ENCODE measurements at regions not wholly inside any gene's neighbourhood (a gene's known extent, or its start where the extent isn't known, plus 50 kb on each side); places are given as distances from the start of the nearest gene placed in this dataset.

DNA sequence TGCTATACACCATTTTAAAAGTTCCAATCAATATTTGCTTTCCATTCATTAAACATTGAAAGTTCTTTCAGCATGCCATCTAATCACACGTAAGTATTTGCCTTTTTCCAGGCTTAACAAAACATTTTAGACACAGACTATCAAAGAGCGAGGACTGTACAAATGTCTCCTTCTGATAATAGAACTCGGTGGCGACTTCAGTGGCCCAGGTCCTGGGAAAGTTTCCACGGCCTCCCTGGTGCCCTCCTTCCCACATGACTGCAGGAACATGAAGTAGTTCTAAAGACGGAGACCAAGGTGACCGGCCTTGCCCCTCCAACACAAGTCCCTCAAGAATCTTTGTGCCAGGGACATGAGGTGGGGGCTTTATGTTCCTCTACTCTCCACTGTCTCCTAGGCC, 174.6 kb upstream of the KBTBD8 start:
- H3K4me1 ChIP-seq = no peaks in the 10 kb centered on the region
- H3K36me3 ChIP-seq = no peaks in the 10 kb centered on the region
- DNase-seq = no peak
- TF ChIP-seq, protein P1, sequence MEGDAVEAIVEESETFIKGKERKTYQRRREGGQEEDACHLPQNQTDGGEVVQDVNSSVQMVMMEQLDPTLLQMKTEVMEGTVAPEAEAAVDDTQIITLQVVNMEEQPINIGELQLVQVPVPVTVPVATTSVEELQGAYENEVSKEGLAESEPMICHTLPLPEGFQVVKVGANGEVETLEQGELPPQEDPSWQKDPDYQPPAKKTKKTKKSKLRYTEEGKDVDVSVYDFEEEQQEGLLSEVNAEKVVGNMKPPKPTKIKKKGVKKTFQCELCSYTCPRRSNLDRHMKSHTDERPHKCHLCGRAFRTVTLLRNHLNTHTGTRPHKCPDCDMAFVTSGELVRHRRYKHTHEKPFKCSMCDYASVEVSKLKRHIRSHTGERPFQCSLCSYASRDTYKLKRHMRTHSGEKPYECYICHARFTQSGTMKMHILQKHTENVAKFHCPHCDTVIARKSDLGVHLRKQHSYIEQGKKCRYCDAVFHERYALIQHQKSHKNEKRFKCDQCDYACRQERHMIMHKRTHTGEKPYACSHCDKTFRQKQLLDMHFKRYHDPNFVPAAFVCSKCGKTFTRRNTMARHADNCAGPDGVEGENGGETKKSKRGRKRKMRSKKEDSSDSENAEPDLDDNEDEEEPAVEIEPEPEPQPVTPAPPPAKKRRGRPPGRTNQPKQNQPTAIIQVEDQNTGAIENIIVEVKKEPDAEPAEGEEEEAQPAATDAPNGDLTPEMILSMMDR (IDR thresholded peaks at IDR 0.05; ENCODE audit: borderline replicate concordance) = no peak
- no peak overlapping the region for H3K4me3 ChIP-seq
- intact Hi-C loops (cut with micrococcal nuclease) = no loop called here
- H3K27me3 ChIP-seq (ENCODE audit: low read depth) = peaks cover 10% of the 10 kb centered on the region
- H3K27ac ChIP-seq (replicated peaks) = no peak overlapping the region
- H3K9me3 ChIP-seq (replicated peaks) = no peaks in the 10 kb centered on the region

DNA sequence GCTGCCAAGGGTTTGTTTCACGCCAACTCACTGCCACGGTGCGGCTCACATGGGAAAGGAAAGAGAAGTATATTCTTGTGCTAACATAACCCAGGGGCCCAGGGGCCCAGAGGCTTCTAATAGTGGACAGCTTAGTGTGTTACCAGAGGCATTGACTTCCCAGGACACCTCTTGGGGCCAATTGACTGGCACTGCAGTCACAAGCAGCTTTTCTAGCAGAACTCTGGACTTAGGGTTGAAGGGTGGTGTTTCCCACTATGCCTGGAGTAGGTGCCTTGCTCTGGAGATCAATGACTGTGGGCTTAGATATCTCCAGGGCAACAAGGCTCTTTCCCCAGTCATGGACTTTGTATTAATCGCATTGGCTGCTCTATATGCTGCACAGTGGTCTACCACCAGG, 172.7 kb upstream of the KBTBD8 start:
- H3K9me3 ChIP-seq (replicated peaks) = no peaks in the 10 kb centered on the region
- no peak overlapping the region for H3K4me3 ChIP-seq
- DNase-seq = no peak
- intact Hi-C loops (cut with micrococcal nuclease) = no loop called here
- H3K27ac ChIP-seq (replicated peaks) = no peak overlapping the region
- TF ChIP-seq, protein P1 (IDR thresholded peaks at IDR 0.05; ENCODE audit: borderline replicate concordance) = no peak
- H3K36me3 ChIP-seq = no peaks in the 10 kb centered on the region
- no peaks in the 10 kb centered on the region for H3K4me1 ChIP-seq
- H3K27me3 ChIP-seq (ENCODE audit: low read depth) = peaks cover 10% of the 10 kb centered on the region

DNA sequence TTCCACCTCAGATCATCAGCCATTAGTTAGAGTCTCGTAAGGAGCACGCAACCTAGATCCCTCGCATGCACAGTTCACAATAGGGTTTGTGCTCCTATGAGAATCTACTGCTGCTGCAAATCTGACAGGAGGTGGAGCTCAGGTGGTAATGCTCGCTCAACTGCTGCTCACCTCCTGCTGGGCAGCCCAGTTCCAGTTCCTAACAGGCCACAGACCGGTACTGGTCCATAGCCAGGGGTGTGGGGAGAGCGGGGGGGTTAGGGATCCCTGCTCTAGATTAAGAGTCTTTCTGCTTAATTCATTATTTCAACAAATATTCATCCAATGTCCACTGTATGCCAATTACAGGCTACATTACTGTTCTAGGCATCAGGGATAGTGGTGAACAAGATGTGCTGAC, 170.4 kb upstream of the KBTBD8 start:
- intact Hi-C loops (cut with micrococcal nuclease) = no loop called here
- DNase-seq = no peak
- Histone ChIP-seq H3K4me1 (no peaks in the 10 kb centered on the region), H3K36me3 (no peaks in the 10 kb centered on the region), H3K4me3 (no peak overlapping the region), H3K9me3 (replicated peaks) (no peaks in the 10 kb centered on the region), H3K27me3 (ENCODE audit: low read depth) (peaks cover 15% of the 10 kb centered on the region), H3K27ac (replicated peaks) (no peak overlapping the region)
- TF ChIP-seq, protein P1 (IDR thresholded peaks at IDR 0.05; ENCODE audit: borderline replicate concordance) = no peak

DNA sequence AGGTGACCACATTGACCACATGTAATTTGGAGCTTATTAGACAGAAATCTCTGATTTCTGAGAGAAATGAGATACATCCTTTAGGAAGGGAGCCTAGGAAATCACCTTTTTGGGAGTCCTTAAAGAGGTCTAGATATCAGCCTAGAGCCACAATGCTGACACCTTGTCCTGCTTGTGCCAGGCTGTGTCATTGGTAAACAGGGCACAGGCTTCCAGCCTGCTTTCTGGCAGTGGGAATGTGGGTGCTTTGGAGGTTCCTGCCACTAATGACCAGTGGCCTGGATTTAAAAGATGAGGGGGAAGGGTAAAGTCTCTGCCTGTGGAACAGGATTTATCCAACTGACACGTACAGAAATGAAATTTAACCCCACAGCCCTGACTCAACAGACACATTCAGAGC, 169.8 kb upstream of the KBTBD8 start:
- no peak overlapping the region for H3K27ac ChIP-seq (replicated peaks)
- H3K27me3 ChIP-seq (ENCODE audit: low read depth) = peaks cover 15% of the 10 kb centered on the region
- no peak for DNase-seq
- H3K4me1 ChIP-seq = no peaks in the 10 kb centered on the region
- no peaks in the 10 kb centered on the region for H3K36me3 ChIP-seq
- intact Hi-C loops (cut with micrococcal nuclease) = no loop called here
- TF ChIP-seq, protein P1 (IDR thresholded peaks at IDR 0.05; ENCODE audit: borderline replicate concordance) = no peak
- no peak overlapping the region for H3K4me3 ChIP-seq
- no peaks in the 10 kb centered on the region for H3K9me3 ChIP-seq (replicated peaks)

DNA sequence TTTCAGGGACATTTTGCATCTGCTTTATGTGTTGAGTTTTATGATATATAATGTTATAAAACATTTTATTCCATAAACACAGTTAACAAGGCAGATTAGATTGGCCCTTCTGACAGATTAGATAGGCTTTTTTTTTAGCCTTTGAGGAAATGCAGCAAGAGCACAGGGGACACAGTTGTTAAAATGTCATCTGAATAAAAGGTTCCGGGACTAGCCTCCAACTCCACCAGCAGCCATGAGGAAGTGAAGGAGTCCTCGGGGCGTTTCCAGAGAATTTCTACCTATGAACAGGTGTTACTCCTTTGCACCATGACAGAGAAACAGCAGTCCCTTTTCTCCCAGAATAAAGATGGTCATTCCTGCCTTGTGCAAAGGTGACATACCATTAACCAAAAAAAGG, 167.8 kb upstream of the KBTBD8 start:
- intact Hi-C loops (cut with micrococcal nuclease) = no loop called here

More for the DNA sequence above, 167.8 kb upstream of the KBTBD8 start:
- Histone ChIP-seq H3K36me3 (no peaks in the 10 kb centered on the region), H3K27ac (replicated peaks) (no peak overlapping the region), H3K4me1 (no peaks in the 10 kb centered on the region), H3K4me3 (no peak overlapping the region), H3K27me3 (ENCODE audit: low read depth) (peaks cover 30% of the 10 kb centered on the region), H3K9me3 (replicated peaks) (no peaks in the 10 kb centered on the region)
- TF ChIP-seq, protein P1 (IDR thresholded peaks at IDR 0.05; ENCODE audit: borderline replicate concordance) = no peak
- no peak for DNase-seq

All from left ventricle myocardium inferior (tissue), 1 donor.